ENCODE measurements at regions not wholly inside any gene's neighbourhood (a gene's known extent, or its start where the extent isn't known, plus 50 kb on each side); places are given as distances from the start of the nearest gene placed in this dataset.

GRCh38 chr15:81558056-81558455 lies 184.0 kb upstream of the TMC3 start:
- no peak for TF ChIP-seq CTCF (IDR thresholded peaks at IDR 0.05)
- TF ChIP-seq POLR2A (IDR thresholded peaks at IDR 0.05), result no peak

Data from transverse colon (tissue), 3 donors.